ENCODE measurements at regions not wholly inside any gene's neighbourhood (a gene's known extent, or its start where the extent isn't known, plus 50 kb on each side); places are given as distances from the start of the nearest gene placed in this dataset.

GRCh38 chr10:128713874-128714570, 587.8 kb upstream of the MKI67 start:
- Histone ChIP-seq H3K9me3 (ENCODE audit: control insufficient read depth in 1 of 2, insufficient read depth in 1 of 2, low read depth in 1 of 2, low read length in 2 of 2) (no peaks in the 10 kb centered on the region), H2AFZ (ENCODE audit: low read depth, low read length, poor library complexity, severe bottlenecking) (no peak overlapping the region), H3K9me2 (ENCODE audit: insufficient read depth) (no peaks in the 10 kb centered on the region), H3K79me2 (ENCODE audit: insufficient read depth, low read length) (no peaks in the 10 kb centered on the region), H3K36me3 (ENCODE audit: control insufficient read depth in 1 of 2, insufficient read depth in 2 of 2, low read length in 2 of 2) (no peaks in the 10 kb centered on the region), H3K4me3 (replicated peaks in 1 of 2; ENCODE audit: low read depth in 1 of 2, low read length in 2 of 2) (no peak overlapping the region), H3K4me2 (ENCODE audit: low read length) (no peak overlapping the region), H3K4me1 (ENCODE audit: control insufficient read depth in 1 of 2, insufficient read depth in 2 of 2, low read length in 2 of 2) (no peaks in the 10 kb centered on the region), H3K27me3 (ENCODE audit: insufficient read depth, low read length) (peaks cover 50% of the 10 kb centered on the region), H3K27ac (ENCODE audit: low read depth, low read length) (no peak overlapping the region), H4K20me1 (ENCODE audit: insufficient read depth) (no peaks in the 10 kb centered on the region), H3K9ac (ENCODE audit: low read length) (no peak overlapping the region)
- intact Hi-C loops (cut with micrococcal nuclease): no loop called here
- ChIA-PET RAD21 (ENCODE audit: low non-redundant PET in 1 of 2, low total read pairs in 2 of 2, uncharacterized antibody in 2 of 2, unreplicated experiment in 2 of 2) (no interaction called here), POLR2A (no interaction called here), CTCF (no interaction called here)
- DNase-seq (ENCODE audit: low read depth, low spot score): no peak
- BruUV-seq (replicated peaks): no TSS peak
- no peak for ATAC-seq
- TF ChIP-seq JUND (IDR thresholded peaks at IDR 0.05): no peak
- 0 out of 2 replicates have a peak, but pooled peaks have one; percentile 21 for TF ChIP-seq EZH2 (IDR thresholded peaks at IDR 0.05)

GRCh38 chr10:128714644-128715415, 588.6 kb upstream of the MKI67 start:
- POLR2A ChIA-PET: no interaction called here
- Histone ChIP-seq H3K36me3 (ENCODE audit: control insufficient read depth in 1 of 2, insufficient read depth in 2 of 2, low read length in 2 of 2) (no peaks in the 10 kb centered on the region), H3K4me3 (replicated peaks in 1 of 2; ENCODE audit: low read depth in 1 of 2, low read length in 2 of 2) (no peak overlapping the region), H3K9me2 (ENCODE audit: insufficient read depth) (no peaks in the 10 kb centered on the region), H3K27me3 (ENCODE audit: insufficient read depth, low read length) (peaks cover 50% of the 10 kb centered on the region), H3K27ac (ENCODE audit: low read depth, low read length) (no peak overlapping the region), H3K9me3 (ENCODE audit: control insufficient read depth in 1 of 2, insufficient read depth in 1 of 2, low read depth in 1 of 2, low read length in 2 of 2) (no peaks in the 10 kb centered on the region), H3K79me2 (ENCODE audit: insufficient read depth, low read length) (no peaks in the 10 kb centered on the region), H3K4me1 (ENCODE audit: control insufficient read depth in 1 of 2, insufficient read depth in 2 of 2, low read length in 2 of 2) (no peaks in the 10 kb centered on the region), H3K4me2 (ENCODE audit: low read length) (no peak overlapping the region), H2AFZ (ENCODE audit: low read depth, low read length, poor library complexity, severe bottlenecking) (no peak overlapping the region), H3K9ac (ENCODE audit: low read length) (no peak overlapping the region), H4K20me1 (ENCODE audit: insufficient read depth) (no peaks in the 10 kb centered on the region)
- ATAC-seq: no peak
- DNase-seq (ENCODE audit: low read depth, low spot score): no peak
- intact Hi-C loops (cut with micrococcal nuclease): no loop called here
- RAD21 ChIA-PET (ENCODE audit: low non-redundant PET in 1 of 2, low total read pairs in 2 of 2, uncharacterized antibody in 2 of 2, unreplicated experiment in 2 of 2): no interaction called here
- no peak for TF ChIP-seq EGR1 (IDR thresholded peaks at IDR 0.05; ENCODE audit: low read depth)
- TF ChIP-seq SRF (IDR thresholded peaks at IDR 0.05; ENCODE audit: low read depth): no peak
- no peak for TF ChIP-seq ZFX (IDR thresholded peaks at IDR 0.05)
- no peak for TF ChIP-seq POLR2AphosphoS5 (IDR thresholded peaks at IDR 0.05; ENCODE audit: low read depth, low read length)
- TF ChIP-seq CTCF (IDR thresholded peaks at IDR 0.05 in 2 of 3, conservative IDR thresholded peaks at IDR 0.05 in 1 of 3; ENCODE audit: borderline replicate concordance in 1 of 3, insufficient read depth in 1 of 3, low read depth in 2 of 3, low read length in 2 of 3): no peak
- TF ChIP-seq EZH2phosphoT487 (IDR thresholded peaks at IDR 0.05; ENCODE audit: borderline replicate concordance): no peak
- BruUV-seq (replicated peaks): no TSS peak
- CTCF ChIA-PET: no interaction called here
